ENCODE measurements at regions not wholly inside any gene's neighbourhood (a gene's known extent, or its start where the extent isn't known, plus 50 kb on each side); places are given as distances from the start of the nearest gene placed in this dataset.
A peak's percentile ranks its signal among the peaks of the same experiment; 100 is the strongest.

DNA sequence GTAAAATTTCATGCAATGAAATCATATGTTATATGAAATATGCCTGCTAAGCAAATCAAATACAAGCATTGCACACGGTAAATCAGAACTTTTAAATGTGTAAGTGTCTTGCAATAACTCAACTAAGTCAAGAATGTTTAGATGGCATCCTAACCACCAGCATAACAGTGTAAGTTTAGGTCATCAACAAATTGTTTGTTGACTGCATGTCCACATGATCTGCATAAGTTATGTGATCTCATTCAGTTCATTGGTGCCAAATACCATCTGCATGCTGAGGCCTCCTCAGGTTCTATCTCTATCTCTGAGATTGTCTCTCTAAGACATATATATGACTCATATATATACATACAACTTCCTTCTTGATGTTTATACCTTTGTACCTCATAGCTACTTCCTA lies 159.6 kb upstream of the STK32A start:
- Histone ChIP-seq H3K4me3 (no peak overlapping the region), H3K9me3 (no peaks in the 10 kb centered on the region), H3K27me3 (peaks cover 0 to 4% (median 0%) of the 10 kb centered on the region in 9 donors), H3K4me1 (no peaks in the 10 kb centered on the region), H3K27ac (no peak overlapping the region), H3K36me3 (no peaks in the 10 kb centered on the region)
- no peak for ATAC-seq
- TF ChIP-seq, protein P1, sequence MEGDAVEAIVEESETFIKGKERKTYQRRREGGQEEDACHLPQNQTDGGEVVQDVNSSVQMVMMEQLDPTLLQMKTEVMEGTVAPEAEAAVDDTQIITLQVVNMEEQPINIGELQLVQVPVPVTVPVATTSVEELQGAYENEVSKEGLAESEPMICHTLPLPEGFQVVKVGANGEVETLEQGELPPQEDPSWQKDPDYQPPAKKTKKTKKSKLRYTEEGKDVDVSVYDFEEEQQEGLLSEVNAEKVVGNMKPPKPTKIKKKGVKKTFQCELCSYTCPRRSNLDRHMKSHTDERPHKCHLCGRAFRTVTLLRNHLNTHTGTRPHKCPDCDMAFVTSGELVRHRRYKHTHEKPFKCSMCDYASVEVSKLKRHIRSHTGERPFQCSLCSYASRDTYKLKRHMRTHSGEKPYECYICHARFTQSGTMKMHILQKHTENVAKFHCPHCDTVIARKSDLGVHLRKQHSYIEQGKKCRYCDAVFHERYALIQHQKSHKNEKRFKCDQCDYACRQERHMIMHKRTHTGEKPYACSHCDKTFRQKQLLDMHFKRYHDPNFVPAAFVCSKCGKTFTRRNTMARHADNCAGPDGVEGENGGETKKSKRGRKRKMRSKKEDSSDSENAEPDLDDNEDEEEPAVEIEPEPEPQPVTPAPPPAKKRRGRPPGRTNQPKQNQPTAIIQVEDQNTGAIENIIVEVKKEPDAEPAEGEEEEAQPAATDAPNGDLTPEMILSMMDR (IDR thresholded peaks at IDR 0.05), result no peak
- no peak for TF ChIP-seq POLR2A (IDR thresholded peaks at IDR 0.05)
- DNase-seq, result no peak
- intact Hi-C loops (cut with DNase I), result no loop called here
- WGBS, 4 donors, result 0 to 80% (median 20%) methylated on average over 1 of the region's 1 CpG

GRCh38 chr5:147080391-147080790 lies 154.4 kb upstream of the STK32A start:
- no peak for TF ChIP-seq POLR2A (IDR thresholded peaks at IDR 0.05)
- TF ChIP-seq, protein P1 (IDR thresholded peaks at IDR 0.05), result no peak
- peak overlapping the region in 1 of 12 donors; percentile 6 for H3K27ac ChIP-seq
- no peaks in the 10 kb centered on the region for H3K9me3 ChIP-seq
- DNase-seq (no peak), ATAC-seq (no peak)
- H3K27me3 ChIP-seq, result no peaks in the 10 kb centered on the region
- H3K4me1 ChIP-seq, result no peaks in the 10 kb centered on the region
- 80 to 91% (median 87%) methylated on average over 3 of the region's 3 CpGs for WGBS, 4 donors
- no peaks in the 10 kb centered on the region for H3K36me3 ChIP-seq
- intact Hi-C loops (cut with DNase I), result no loop called here
- H3K4me3 ChIP-seq, result no peak overlapping the region

GRCh38 chr5:147081311-147081764 lies 153.5 kb upstream of the STK32A start:
- Histone ChIP-seq H3K27ac (no peak overlapping the region), H3K27me3 (no peaks in the 10 kb centered on the region)

GRCh38 chr5:147084702-147085101 lies 150.1 kb upstream of the STK32A start:
- Histone ChIP-seq H3K4me1 (no peaks in the 10 kb centered on the region), H3K27ac (no peak overlapping the region), H3K27me3 (no peaks in the 10 kb centered on the region), H3K36me3 (no peaks in the 10 kb centered on the region), H3K4me3 (no peak overlapping the region), H3K9me3 (peaks cover 0 to 4% (median 0%) of the 10 kb centered on the region in 12 donors)
- ATAC-seq (no peak), DNase-seq (no peak)
- 80 to 93% (median 92%) methylated on average over 1 of the region's 1 CpG for WGBS, 4 donors
- intact Hi-C loops (cut with DNase I), result no loop called here
- TF ChIP-seq, protein P1 (IDR thresholded peaks at IDR 0.05), result no peak
- no peak for TF ChIP-seq POLR2A (IDR thresholded peaks at IDR 0.05)

More at GRCh38 chr5:147081311-147081764, 153.5 kb upstream of the STK32A start:
- ATAC-seq (no peak), DNase-seq (no peak)
- intact Hi-C loops (cut with DNase I), result no loop called here
- H3K9me3 ChIP-seq, result no peaks in the 10 kb centered on the region
- H3K36me3 ChIP-seq, result no peaks in the 10 kb centered on the region
- WGBS, 4 donors, result 40 to 48% (median 45%) methylated on average over 8 of the region's 8 CpGs
- no peak overlapping the region for H3K4me3 ChIP-seq
- TF ChIP-seq, protein P1 (IDR thresholded peaks at IDR 0.05), result no peak
- no peak for TF ChIP-seq POLR2A (IDR thresholded peaks at IDR 0.05)
- H3K4me1 ChIP-seq, result no peaks in the 10 kb centered on the region
